CD14-positive monocyte (primary cell): ENCODE measurements at regions not wholly inside any gene's neighbourhood (a gene's known extent, or its start where the extent isn't known, plus 50 kb on each side); places are given as distances from the start of the nearest gene placed in this dataset.

Source experiments
- DNase-seq, 3 donors: peaks; one replicate each; pipeline ENCODE4 v3.0.0-alpha.2; 2011 to 2022
- H2AFZ ChIP-seq: 2 replicates; pipeline ENCODE4 v1.6.0; 2012; ENCODE audit warnings: mild to moderate bottlenecking, low read depth, low read length, inconsistent platforms; ENCODE audit not compliant: insufficient read depth, poor library complexity, severe bottlenecking
- H3K27ac ChIP-seq, 2 donors: 1 replicate in 1 of 2; 2 replicates in 1 of 2; pipeline ENCODE4 v1.5.1; 2012 to 2013; ENCODE audit warnings: low read length in 2 of 2, control low read depth in 1 of 2, inconsistent platforms in 1 of 2, low read depth in 1 of 2, mild to moderate bottlenecking in 1 of 2
- H3K27me3 ChIP-seq, 2 donors: one replicate each; pipeline versions ENCODE4 v1.6.0 to v1.6.1; 2011 to 2013; ENCODE audit warnings: low read length in 2 of 2; ENCODE audit not compliant: control insufficient read depth in 2 of 2, insufficient read depth in 2 of 2
- H3K36me3 ChIP-seq, 2 donors: replicated peaks in 1 of 2; 1 replicate in 1 of 2; 2 replicates in 1 of 2; pipeline versions ENCODE4 v1.5.1 to v1.6.1; 2012 to 2013; ENCODE audit warnings: low read length in 2 of 2, control low read depth in 1 of 2, inconsistent platforms in 1 of 2, mild to moderate bottlenecking in 1 of 2; ENCODE audit not compliant: insufficient read depth in 2 of 2, control insufficient read depth in 1 of 2
- H3K4me1 ChIP-seq, 2 donors: 1 replicate in 1 of 2; 2 replicates in 1 of 2; pipeline versions ENCODE4 v1.5.1 to v1.6.1; 2012 to 2013; ENCODE audit warnings: low read length in 2 of 2, control low read depth in 1 of 2, inconsistent platforms in 1 of 2, mild to moderate bottlenecking in 1 of 2, moderate library complexity in 1 of 2; ENCODE audit not compliant: insufficient read depth in 2 of 2, control insufficient read depth in 1 of 2
- H3K4me2 ChIP-seq: replicated peaks from 2 replicates; pipeline ENCODE3; 2012; ENCODE audit warnings: low read length, moderate library complexity, mild to moderate bottlenecking; ENCODE audit not compliant: poor library complexity, severe bottlenecking; ENCODE audit errors: extremely low read depth
- H3K4me3 ChIP-seq, 3 experiments: fragments of 200-600 bp in 1 of 3; sonication (generic) in 1 of 3; replicated peaks in 1 of 3; 1 replicate in 2 of 3; 2 replicates in 1 of 3; pipeline ENCODE4 v1.5.1; 2011 to 2013; ENCODE audit warnings: low read length in 3 of 3, mild to moderate bottlenecking in 3 of 3, control low read depth in 2 of 3, low read depth in 2 of 3, inconsistent platforms in 1 of 3, moderate library complexity in 1 of 3
- H3K79me2 ChIP-seq: 2 replicates; pipeline ENCODE4 v1.6.0; 2012; ENCODE audit warnings: mild to moderate bottlenecking, control low read depth, inconsistent platforms, low read length, moderate library complexity; ENCODE audit not compliant: insufficient read depth
- H3K9ac ChIP-seq: 2 replicates; pipeline ENCODE4 v1.6.0; 2017; ENCODE audit warnings: low read length, mild to moderate bottlenecking; ENCODE audit not compliant: insufficient read depth, poor library complexity, severe bottlenecking
- H3K9me3 ChIP-seq, 2 donors: replicated peaks in 1 of 2; 1 replicate in 1 of 2; 2 replicates in 1 of 2; pipeline versions ENCODE4 v1.5.1 to v1.6.1; 2012 to 2013; ENCODE audit warnings: low read length in 2 of 2, control low read depth in 1 of 2; ENCODE audit not compliant: control insufficient read depth in 1 of 2, insufficient read depth in 1 of 2
- H4K20me1 ChIP-seq: 2 replicates; pipeline ENCODE4 v1.6.0; 2012; ENCODE audit warnings: mild to moderate bottlenecking, low read length, control low read depth, moderate library complexity; ENCODE audit not compliant: insufficient read depth
- H3K27ac Mint-ChIP-seq, 7 donors: one replicate each; pipeline ENCODE4 v1.8.0; 2020; ENCODE audit warnings: mild to moderate bottlenecking in 7 of 7, mixed read lengths in 7 of 7, moderate library complexity in 6 of 7, inconsistent platforms in 2 of 7
- H3K27me3 Mint-ChIP-seq, 3 donors: one replicate each; pipeline ENCODE4 v1.8.0; 2021 to 2022; ENCODE audit warnings: low read depth in 3 of 3, mild to moderate bottlenecking in 3 of 3, mixed read lengths in 3 of 3, moderate library complexity in 3 of 3, inconsistent platforms in 1 of 3
- H3K36me3 Mint-ChIP-seq, 2 donors: one replicate each; pipeline ENCODE4 v1.8.0; 2020; ENCODE audit warnings: mixed read lengths in 2 of 2, inconsistent platforms in 1 of 2, mild to moderate bottlenecking in 1 of 2
- H3K4me1 Mint-ChIP-seq: one replicate; pipeline ENCODE4 v1.8.0; 2020; ENCODE audit warnings: mild to moderate bottlenecking, mixed read lengths
- H3K4me3 Mint-ChIP-seq, 2 donors: one replicate each; pipeline ENCODE4 v1.8.0; 2020; ENCODE audit warnings: mild to moderate bottlenecking in 2 of 2, mixed read lengths in 2 of 2, moderate library complexity in 1 of 2
- H3K9me3 Mint-ChIP-seq, 7 donors: one replicate each; pipeline ENCODE4 v1.8.0; 2020 to 2022; ENCODE audit warnings: mixed read lengths in 7 of 7, mild to moderate bottlenecking in 6 of 7, moderate library complexity in 6 of 7, inconsistent platforms in 2 of 7
- WGBS: methylation state at CpG from one replicate; pipeline ENCODE4 v1.1.5; 2013; ENCODE audit warnings: missing lambda C conversion rate; ENCODE audit not compliant: insufficient coverage; 5-methylcytosine and 5-hydroxymethylcytosine counted together
- intact Hi-C, 2 donors: fragments of 100-400 bp; cut with micrococcal nuclease; formaldehyde crosslinking; loops; one replicate each; pipeline versions ENCODE4 v1.15.0 to v1.15.1; 2023
- TF ChIP-seq, protein P1 (sequence below): fragments of 200-600 bp; IDR thresholded peaks from one replicate; pipeline ENCODE4 v1.8.0; 2022; ENCODE audit warnings: antibody characterized with exemption, mild to moderate bottlenecking

DNA sequence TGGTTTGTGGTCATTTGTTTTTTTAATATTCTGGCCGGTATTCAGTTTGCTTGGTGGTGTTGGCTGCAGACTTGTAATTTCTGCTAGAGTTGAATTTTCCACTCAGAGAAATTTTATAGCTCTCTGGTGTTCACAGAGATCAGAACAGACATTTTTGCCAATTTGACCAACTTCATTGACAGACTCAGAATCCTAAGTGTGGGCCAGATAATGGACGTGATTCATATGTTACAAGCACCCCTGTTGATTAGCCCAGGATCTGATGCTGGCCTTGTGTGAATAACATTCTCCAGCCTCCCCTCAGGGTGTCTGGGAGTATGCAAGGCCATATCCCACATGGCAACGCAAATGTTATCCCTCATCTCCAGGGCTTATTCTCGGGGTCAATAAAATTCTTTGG, 283.8 kb downstream of the C7orf25 start:
- H3K79me2 ChIP-seq: no peaks in the 10 kb centered on the region
- H3K36me3 ChIP-seq: no peaks in the 10 kb centered on the region
- Mint-ChIP-seq H3K4me3 (no peak overlapping the region), H3K36me3 (no peaks in the 10 kb centered on the region), H3K4me1 (no peaks in the 10 kb centered on the region), H3K27ac (no peak overlapping the region), H3K27me3 (peaks cover 0 to 2% (median 0%) of the 10 kb centered on the region in 3 donors), H3K9me3 (peaks cover 0 to 2% (median 0%) of the 10 kb centered on the region in 7 donors)
- H3K9me3 ChIP-seq: no peaks in the 10 kb centered on the region
- no peak overlapping the region for H3K27ac ChIP-seq
- intact Hi-C loops: no loop called here
- no peaks in the 10 kb centered on the region for H4K20me1 ChIP-seq
- no peaks in the 10 kb centered on the region for H3K4me1 ChIP-seq
- H3K4me3 ChIP-seq: no peak overlapping the region
- WGBS: 83% methylated on average over 1 of the region's 4 CpGs
- no peaks in the 10 kb centered on the region for H3K27me3 ChIP-seq
- H3K4me2 ChIP-seq: no peak overlapping the region
- no peak for DNase-seq
- no peak overlapping the region for H2AFZ ChIP-seq
- TF ChIP-seq, protein P1, sequence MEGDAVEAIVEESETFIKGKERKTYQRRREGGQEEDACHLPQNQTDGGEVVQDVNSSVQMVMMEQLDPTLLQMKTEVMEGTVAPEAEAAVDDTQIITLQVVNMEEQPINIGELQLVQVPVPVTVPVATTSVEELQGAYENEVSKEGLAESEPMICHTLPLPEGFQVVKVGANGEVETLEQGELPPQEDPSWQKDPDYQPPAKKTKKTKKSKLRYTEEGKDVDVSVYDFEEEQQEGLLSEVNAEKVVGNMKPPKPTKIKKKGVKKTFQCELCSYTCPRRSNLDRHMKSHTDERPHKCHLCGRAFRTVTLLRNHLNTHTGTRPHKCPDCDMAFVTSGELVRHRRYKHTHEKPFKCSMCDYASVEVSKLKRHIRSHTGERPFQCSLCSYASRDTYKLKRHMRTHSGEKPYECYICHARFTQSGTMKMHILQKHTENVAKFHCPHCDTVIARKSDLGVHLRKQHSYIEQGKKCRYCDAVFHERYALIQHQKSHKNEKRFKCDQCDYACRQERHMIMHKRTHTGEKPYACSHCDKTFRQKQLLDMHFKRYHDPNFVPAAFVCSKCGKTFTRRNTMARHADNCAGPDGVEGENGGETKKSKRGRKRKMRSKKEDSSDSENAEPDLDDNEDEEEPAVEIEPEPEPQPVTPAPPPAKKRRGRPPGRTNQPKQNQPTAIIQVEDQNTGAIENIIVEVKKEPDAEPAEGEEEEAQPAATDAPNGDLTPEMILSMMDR: no peak
- no peak overlapping the region for H3K9ac ChIP-seq

DNA sequence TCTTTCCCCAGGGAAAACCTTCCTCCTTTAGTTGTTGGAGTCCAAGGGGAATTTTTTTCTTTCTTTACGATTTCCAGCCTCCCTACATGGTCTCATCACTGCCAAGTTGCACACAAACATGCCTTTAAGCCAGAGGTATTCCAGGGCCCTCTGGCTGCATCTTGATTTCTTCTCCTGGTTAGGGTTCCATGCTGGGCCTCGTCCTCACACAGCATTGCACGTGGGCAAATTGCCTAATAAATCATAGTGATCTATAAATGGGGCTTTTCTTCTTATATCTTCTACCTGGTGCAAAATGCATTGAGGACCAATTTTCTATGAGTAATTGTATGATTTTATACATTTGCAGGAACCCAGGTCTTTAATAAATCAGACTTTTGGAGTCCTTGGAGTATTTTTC, 284.2 kb downstream of the C7orf25 start:
- Mint-ChIP-seq H3K9me3 (peaks cover 0 to 2% (median 0%) of the 10 kb centered on the region in 7 donors), H3K4me3 (no peak overlapping the region), H3K27me3 (peaks cover 0 to 2% (median 0%) of the 10 kb centered on the region in 3 donors), H3K36me3 (no peaks in the 10 kb centered on the region), H3K27ac (no peak overlapping the region), H3K4me1 (no peaks in the 10 kb centered on the region)
- no peaks in the 10 kb centered on the region for H3K79me2 ChIP-seq
- no peaks in the 10 kb centered on the region for H3K36me3 ChIP-seq
- intact Hi-C loops: no loop called here
- no peaks in the 10 kb centered on the region for H3K9me3 ChIP-seq
- no peaks in the 10 kb centered on the region for H3K4me1 ChIP-seq
- no peak overlapping the region for H2AFZ ChIP-seq
- no peak for DNase-seq
- no peaks in the 10 kb centered on the region for H3K27me3 ChIP-seq
- H3K4me3 ChIP-seq: no peak overlapping the region
- no peak overlapping the region for H3K27ac ChIP-seq
- no peaks in the 10 kb centered on the region for H4K20me1 ChIP-seq
- WGBS: no CpG with 5 or more reads among the region's 3 CpGs
- H3K4me2 ChIP-seq: no peak overlapping the region
- TF ChIP-seq, protein P1: no peak
- H3K9ac ChIP-seq: no peak overlapping the region
